HG02938 (cell line): ENCODE measurements at regions not wholly inside any gene's neighbourhood (a gene's known extent, or its start where the extent isn't known, plus 50 kb on each side); places are given as distances from the start of the nearest gene placed in this dataset.
"Not testable (repeated sequence)": the region's sequence is repeated elsewhere in the genome, so short reads cannot be mapped to it uniquely, and the experiment has no call there.

Source experiments
- ATAC-seq: cut with Tn5 transposase; IDR thresholded peaks from one replicate; pipeline ENCODE4 v1.9.1; 2021; ENCODE audit warnings: mild to moderate bottlenecking, moderate library complexity; ENCODE audit not compliant: unreplicated experiment

DNA sequence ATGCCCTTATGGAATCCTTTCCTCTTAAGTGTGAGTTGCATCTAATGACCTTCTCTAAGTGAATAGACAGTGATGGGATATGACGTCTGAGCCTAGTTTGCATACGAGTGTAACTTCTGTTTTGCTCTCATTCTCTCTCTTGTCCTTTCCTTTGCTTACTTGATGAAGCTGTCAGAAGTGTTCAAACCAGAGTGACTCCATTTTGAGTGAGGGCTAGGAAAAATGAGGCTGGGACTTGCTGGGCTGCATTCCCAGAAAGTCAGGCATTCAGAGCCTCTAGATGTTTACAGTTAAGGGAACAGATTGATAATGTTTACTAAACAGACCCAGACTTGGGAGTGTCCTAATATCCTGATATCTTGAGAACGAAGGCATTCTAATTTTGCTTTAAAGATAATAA lies 311.2 kb upstream of the SOX4 start:
- not testable (repeated sequence) for ATAC-seq

DNA sequence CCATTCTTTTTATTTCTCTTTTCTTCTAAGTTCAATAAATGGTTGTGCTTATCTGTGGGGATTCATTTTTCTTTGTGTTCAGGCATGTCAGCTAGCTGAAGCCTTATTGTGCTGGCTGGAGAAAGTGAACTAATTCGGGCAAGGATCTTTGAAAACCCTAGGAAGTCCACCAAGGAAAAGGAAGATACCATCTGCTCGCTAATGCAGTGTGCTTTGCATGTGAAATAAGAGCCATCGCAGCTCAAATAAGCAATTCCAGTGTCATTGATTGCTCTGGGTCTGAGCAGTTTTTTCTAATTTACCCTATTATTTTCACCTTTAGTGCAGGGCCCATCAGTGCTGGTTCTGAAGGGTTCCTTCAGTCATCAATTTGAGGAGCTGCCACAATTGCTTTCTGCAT lies 309.4 kb upstream of the SOX4 start:
- ATAC-seq = no peak

DNA sequence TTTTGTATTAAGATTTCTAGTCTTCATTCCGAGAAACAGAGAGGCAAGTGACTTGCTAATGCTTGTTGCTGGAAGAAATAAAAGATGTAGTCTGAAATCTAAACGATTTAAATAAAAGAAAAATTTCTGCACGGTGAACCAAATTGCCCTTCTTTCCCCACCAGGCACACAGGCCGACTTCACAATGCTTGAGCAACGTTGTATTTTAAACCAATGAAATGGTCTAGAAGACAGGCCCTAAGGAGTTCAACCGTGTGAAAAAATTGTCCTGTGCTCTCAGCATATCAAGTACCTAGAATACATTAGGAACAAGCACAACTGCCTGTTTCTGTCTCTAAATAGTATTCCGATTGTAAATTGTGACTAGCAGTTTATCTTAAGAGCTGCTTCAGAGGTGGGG lies 308.8 kb upstream of the SOX4 start:
- ATAC-seq = no peak

DNA sequence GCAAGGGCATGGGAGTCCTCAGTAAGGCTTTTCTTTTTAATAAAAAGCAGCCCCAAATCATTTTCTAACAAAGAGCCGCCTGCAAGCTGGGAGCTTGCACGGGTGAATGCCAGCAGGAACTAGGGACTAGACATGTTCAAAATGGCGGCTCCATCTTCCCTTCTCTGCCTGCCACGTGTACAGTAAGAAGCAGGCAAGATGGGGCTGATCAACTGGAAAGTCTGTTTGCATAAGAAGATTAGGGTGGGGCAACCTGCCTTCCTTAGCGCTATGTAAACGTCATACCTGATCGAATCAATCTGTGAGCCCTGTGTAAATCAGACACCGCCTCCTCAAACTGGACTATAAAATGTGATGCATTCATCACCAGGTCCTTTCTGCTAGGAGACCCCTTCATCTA lies 299.4 kb upstream of the SOX4 start:
- no peak for ATAC-seq

DNA sequence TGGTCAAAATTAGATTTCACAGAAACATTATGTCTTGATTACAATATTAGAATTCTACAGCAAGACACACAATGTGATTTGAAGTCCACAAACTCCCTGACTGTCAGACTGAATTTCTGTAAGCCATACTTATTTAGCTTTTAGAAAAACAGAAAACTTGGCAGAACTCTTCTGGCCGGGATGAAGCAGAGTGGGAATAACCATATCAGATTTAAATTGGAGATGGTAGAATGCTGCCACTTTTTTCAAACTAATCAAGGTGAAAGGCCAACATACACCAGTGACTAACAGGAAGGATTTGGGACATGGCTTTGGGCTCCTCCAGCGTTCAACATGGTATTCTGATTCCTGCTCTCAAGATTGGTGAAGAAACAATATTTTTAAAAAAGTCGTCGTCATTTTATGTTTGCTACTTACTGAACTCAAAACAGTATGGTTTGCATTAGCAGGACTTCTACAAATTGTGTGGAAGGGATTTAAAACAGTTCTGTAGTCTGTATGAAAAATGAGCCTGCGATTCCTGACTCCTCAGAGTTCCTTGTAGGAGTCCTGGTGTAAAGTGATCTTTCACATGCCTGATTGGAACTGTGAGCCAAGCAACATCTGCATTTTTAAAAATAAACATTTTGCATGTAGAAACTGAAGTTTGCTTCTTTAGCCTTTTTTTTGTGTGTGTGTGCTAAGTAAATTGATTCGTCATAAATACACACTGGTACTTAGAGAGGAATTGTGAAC lies 297.9 kb upstream of the SOX4 start:
- no peak for ATAC-seq

DNA sequence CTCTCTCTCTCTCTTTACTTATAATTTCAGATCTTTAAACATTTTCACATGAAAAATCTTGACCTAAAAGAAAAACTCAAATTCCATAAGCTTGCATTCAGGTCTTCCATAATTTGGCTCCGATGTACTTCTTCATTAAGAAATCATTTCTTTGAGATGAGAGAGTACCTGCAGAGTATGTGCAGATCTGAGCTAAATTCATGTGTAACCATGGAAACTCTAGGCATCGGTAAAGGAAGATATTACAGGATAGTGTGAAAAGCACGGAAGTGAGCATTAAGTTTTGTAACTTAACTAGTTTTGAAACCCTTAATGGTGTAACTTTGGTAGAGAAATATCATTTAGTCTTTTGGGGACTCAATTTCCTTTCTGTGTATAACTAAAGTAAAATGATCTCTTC lies 295.9 kb upstream of the SOX4 start:
- ATAC-seq = no peak

DNA sequence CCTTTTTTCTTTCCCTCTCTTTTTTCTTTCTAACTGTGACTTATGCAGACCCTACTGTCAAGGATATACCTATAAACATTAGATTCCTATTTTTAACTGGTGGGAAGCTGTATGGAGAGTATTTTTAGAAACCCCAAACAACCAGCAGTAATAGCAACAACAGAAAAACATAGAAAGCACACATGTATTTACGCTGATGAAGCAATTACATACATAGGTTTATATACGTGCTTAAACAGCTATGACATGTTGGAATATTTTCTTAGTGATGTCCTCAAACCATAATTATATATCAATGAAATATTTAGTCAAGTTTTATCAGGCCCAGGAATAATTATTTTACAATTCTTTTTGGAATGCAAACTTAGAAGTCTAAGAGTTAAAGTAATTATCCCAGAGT lies 294.3 kb upstream of the SOX4 start:
- ATAC-seq = no peak

DNA sequence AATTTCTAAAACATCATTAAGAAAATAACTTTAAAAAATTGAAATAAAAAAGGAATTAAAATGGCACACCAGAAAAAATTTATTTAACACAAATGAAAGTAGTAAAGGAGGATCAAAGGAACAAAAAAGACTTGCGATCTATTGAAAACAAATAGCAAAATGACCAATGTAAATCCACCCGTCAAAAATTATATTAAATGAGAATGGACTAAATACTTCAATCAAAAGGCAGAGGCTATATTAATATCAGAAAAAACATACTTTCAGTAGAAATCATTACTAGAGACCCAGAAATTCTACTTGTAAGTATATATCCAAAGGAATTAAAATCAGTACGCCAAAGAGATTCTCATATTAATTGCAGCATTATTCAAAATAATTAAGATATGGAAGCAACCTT lies 293.1 kb upstream of the SOX4 start:
- ATAC-seq = no peak

DNA sequence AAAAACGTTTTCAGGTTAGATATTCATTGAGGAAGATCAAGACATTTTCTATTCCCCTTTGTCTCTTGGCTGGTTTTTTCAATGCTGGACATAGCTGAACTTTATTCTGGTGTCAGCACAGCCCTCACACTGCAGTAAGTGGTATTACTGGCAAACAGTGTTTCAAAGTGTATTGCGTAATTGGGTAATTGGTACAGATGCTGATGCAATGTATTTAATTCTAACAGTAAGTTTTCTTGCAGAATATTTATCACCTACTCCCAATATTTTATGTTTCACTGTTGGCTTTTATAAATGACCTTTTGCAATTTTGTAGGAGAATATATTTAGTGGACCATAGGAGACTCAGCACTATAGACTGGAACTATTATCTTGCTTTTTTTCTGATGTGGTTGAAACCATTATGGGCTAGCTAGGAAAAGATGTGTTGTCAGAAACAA lies 287.6 kb upstream of the SOX4 start:
- ATAC-seq = no peak

DNA sequence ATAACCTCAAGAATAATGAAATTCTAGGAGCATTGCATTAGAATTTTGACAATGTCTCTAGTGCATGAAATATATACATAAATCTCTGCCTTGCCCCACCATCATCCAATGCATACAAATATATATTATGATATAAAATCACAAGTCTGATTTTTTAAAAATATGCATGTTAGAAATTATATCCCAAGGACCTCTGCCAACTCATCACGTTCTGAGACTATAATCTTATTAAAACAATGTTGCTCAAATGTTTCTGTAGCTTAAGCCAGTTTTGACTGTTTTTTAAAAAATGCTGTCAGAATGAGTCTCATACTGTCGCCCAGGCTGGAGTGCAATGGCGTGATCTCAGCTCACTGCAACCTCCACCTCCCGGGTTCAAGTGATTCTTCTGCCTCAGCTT lies 287.0 kb upstream of the SOX4 start:
- ATAC-seq = no peak

DNA sequence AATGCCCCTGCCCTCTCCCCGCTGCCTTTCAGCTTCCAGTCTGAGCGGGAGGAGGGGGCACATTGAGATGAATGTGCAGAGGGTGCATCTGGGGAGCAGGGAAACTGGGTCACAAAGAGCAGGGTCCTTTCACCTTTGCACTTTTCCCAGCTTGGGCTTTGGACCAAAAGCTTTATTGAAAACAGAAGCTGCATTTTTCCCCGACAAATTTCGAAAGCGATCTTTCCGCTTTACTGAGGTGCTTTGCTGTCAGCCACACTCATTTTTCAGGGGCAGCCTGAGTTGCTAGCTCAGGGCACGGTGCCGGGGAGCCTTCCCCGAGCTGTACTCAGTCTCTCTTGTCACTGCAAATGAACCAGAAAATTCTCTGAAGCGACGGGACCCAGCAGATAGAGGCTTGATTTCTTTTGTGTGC lies 283.7 kb upstream of the SOX4 start:
- ATAC-seq = no peak

DNA sequence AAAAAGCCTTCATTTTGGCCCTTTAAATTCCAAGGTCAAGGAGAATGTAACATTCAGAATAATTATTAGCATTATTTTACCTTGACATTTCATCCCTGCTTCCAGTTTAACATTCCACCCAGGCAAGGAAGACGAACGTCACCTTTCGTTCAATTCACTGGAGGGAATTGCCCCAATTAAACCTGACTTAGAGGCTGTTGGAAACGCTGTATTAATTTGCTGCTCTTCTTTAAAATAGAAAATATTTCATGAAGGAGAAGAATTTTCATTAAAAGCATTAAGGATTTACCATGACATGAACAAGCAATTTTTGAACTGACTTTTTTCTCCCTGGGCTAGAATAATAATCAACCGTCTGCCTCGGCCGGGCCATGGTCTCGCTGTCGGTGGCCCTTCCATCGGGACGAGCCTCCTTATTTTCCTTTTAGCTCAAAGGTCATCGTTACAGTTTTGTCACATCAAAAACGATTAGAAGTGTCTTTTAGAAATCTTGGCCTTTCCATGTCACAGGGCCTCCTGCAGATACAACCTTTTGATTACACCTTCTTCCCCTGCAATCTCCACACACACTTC lies 282.9 kb upstream of the SOX4 start:
- ATAC-seq = no peak

DNA sequence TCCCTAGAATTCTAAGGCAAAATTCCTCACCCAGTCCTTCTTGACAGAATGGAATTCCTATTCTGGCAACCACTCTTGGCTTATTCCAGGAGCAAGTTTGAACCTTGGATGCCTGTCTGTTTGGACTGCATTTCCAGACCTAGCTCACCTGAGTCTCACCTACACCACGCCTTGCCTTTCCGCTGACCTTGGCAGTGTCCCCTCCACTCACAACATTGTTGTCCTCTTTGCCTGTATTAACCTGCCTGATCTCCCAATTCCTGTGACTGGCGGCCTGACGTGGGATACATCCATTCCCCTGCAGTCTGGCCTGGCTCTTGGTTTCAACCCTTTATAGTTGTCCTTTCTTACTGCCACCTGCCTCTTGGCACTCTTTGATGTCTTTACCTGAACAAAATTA lies 281.4 kb upstream of the SOX4 start:
- no peak for ATAC-seq

DNA sequence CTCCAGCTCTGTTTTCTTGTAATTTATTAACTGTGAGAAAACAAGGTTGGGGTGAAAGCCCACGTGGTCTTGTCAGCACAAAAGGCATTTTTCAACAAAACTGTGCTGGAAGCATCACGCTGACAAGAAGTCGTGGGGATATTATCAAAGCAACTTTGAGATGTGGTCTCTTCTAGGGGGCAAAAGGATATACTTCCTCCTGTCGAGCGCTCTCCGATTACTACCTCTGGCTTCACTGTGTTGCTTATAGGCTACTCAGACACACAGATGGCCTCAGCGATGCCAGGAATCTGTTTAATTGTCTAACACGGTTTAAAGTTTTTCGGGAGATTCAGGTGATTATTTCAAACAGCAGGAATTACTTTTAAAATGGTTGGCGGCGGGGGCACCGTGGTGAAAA lies 275.9 kb upstream of the SOX4 start:
- no peak for ATAC-seq

DNA sequence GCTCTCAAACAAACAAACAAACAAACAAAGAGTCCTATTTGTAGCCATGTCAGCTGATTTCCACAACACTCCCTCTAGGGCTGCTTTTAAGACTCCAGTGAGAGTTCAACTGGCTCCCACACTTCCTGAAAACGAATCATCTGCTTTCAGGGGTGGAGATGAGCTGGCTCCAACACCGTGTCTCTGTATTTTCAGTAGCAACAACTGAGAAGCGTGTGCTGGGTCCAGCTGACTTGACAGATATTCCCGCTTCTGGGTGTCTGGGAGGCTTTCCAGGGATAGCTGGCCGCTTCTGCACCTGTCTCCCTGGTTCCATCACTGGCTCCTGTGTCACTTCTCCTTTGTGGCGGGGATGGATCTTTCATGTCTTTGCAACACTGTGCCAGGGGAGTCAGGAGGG lies 272.5 kb upstream of the SOX4 start:
- ATAC-seq = no peak

DNA sequence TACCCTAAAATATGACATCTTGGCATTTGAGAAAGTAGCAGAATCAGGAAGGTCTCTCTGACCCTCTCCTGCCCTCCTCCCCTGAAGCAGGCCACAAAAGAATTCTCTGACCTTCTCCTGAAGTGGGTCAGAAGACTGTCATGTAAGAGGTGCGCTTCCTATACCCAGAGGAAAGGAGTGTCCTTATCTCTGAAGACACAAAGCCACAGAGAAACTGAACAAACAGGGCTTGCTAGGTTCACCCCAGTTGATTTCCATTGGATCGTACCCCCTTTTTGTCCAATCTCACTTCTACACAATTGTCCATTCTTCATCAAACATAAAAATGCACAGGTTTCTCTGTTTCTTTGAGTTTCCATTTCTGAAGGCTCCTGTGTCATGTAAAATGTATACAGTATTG lies 272.0 kb upstream of the SOX4 start:
- no peak for ATAC-seq

DNA sequence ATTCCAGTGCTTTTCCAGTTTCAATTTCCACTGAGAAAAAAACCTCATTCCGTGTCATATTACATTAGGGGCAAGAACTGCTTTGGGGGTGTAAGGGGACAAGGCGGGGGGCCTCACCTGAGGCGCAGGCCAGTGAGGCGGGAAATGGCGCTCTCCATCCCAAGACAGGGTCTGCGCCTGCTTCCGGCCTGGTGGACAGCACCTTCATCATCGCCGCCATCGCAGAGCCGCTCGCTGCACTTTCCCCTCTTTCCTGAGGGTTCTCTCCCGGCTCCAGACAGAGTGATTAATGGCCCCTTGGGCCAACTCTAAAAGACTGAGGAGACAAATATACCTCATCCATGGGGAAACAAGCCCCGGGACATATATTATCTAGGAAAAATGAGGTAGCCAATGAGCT lies 270.0 kb upstream of the SOX4 start:
- no peak for ATAC-seq

DNA sequence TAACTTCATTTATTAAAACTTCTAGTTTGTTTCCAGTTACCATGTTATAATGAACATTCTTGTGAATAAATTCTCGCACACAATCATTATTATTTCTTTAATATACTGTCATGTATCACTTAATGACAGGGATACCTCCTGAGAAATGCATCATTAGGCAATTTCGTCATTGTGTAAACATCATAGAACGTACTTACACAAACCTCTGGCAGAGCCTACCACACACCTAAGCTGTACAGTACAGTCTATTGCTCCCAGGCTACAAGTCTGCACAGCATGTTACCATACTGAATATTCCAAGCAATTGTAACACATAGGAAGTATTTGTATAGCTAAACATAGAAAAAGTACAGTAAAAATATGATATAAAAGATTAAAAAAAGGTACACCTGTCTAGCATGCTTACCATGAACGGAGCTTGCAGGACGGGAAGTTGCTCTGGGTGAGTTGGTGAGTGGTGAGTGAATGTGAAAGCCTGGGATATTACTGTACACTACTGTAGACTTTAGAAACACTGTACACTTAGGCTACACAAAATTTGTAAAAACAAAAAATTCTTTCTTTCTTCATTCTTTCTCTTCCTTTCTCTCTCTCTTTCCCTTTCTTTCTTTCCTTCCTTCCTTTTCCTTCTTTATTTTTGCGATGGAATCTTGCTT lies 268.2 kb upstream of the SOX4 start:
- no peak for ATAC-seq

DNA sequence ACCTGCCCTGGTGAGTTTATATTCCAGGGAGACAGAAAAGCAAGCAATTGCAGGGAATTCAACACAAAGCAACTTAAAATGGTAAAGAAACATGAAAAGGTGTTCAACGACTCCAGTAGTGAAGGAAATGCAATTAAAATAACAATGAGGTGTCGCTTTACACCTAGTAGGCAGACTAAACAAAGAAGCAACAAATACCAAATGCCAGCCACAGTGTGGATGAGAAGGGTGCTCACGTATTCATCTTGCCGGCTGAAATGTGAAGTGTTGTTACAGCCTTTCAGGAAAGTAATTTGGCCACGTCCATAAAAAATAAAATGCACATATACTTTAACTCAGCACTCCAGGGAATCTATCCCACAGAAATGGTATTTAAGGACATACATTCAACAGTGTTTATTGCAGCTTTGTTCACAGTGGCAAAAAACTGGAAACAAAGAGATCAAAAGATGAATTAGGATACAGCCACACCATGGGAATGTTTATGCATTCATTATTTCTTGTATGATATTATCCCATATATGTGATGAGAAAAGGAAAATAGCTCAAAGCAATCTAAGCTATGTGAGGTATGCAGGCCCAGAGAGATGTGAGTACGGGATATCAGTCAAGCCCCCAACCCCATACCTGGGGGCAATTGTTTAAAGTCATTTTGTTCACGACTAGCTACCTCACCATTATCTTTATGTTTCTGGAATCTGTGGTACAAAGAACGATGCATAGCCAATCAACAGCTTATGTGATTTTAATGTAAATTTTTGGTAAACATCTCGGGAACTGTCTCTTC lies 266.0 kb upstream of the SOX4 start:
- ATAC-seq = no peak

DNA sequence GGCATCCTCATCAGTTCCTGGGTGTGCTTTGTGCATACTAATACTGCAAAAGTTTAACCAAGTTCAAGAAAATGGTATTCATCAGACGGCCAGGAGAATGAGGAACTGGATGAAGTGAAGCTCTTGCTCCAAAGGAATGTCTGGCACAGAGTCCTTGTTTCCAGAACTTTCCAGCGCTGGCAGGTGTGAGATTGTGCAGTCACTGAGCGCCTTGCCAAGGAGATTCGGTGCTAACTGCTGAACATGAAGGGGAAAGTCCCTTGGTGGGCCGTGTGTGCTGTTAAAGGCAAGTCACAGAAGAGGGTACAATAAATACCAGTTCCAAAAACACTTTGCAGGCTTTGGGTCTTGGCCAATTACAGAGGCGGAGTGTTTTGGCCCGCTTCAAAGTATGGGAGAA lies 262.3 kb upstream of the SOX4 start:
- no peak for ATAC-seq

DNA sequence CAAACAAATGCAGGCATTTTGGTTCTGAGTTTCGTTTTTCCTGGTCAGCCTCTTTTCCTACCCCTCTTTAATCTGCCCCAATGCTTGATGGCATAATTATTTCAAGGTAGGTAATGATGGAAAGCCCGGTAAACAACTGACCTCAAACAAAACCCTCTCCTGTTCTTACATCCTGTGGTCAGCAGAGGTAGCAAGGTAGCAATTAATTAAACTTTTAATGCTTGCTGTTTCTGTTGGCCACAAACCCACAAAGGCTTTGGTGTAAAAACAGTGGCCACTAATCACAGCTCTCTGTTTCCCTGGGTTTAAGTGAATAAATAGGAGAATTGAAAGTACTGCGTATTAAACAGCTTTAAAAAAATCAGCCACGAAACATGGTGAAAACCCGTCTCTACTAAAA lies 261.5 kb upstream of the SOX4 start:
- ATAC-seq = no peak

DNA sequence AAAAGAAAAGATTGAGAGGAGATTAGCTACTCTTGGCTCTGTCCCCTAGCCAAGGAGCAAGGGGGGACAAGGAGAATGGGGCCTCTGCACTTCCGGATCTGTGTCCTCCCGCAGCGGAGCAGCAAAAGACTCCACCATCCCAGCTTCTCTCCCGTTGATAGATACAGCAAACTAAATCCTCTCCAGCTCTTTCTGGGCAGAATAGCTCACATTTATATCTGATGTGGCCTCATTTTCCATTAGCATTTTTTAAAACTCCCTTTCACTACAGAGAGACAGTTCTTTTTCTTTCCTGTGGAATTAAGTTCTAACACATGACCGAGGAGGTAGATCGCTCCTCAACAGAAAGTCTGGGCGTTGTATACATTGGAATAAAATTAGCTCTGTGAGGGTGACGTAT lies 260.9 kb upstream of the SOX4 start:
- ATAC-seq = no peak
